NCI-H146 treated with DMSO at 0.1 percent for 48 hours (cell line): ENCODE measurements at regions not wholly inside any gene's neighbourhood (a gene's known extent, or its start where the extent isn't known, plus 50 kb on each side); places are given as distances from the start of the nearest gene placed in this dataset.

Experiments
- DNase-seq: peaks from one replicate; lab custom pipeline; 2025; ENCODE audit not compliant: unreplicated experiment; lab: John Stamatoyannopoulos, UW

DNA sequence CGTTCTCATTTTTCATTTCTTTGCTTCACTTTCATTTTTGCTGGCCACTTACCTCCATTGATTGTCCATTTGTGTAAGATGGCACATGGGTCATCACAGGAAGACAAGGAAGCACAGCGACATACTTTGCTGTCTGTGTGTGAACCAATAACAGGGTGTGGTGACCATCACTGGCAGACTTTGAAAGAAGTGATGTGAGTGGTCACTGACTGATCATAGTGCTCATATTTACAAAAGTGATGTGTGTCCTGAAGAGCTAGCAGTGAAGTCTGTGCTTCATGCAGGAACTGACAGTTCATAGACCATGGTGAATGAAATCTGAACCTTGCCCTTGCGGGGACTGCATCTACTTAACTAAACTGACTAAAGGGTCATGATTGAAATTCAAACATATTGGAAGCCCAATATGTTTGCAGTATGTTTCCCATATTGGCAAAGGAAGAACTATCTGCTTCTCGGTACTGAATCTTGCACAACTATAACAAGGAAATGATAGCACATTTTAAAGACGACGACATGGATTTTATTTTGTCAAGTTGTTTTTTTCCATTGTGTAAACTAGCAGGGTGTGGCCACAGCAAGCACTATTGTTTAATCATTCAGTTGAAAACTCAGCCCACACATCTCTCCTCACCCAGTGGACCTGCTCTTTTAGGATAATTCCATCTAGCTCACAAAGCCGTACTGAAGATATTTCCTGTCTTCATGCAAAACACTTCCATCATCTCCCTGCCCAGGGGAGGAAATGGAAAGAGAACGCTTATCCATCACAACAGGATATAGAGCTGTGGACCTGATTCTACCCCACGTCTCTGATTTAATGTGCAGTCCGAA lies 232.0 kb upstream of the ANKRD55 start:
- no peak for DNase-seq

- no peak for DNase-seq
These were observed 230.9 kb upstream of the ANKRD55 start for GRCh38 chr5:56463944-56464571.

GRCh38 chr5:56461584-56461983 lies 228.5 kb upstream of the ANKRD55 start:
- DNase-seq, result no peak

DNA sequence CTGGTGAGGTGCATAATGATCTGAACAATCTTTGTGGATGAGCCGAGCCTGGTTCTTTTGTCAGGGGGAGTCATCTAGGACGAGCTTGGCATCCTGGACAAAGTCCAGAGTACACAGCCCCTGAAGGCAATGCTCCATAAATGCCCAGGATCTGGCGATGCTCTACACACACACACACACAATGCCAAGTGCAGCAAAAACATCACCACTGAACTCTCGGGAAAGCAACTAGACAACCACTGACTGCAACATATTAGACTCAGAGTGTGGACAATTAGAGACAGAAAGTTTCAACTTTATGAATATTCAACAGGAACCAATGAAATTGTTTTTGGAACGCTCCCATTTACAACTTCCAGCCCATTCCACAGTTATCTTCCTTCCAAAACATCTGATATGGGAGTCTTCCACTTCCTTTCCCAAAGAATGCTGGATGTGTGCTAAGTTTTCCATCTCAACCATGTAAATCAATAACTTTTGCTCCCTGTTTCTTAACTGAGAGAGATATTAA lies 227.6 kb upstream of the ANKRD55 start:
- DNase-seq, result no peak

- no peak for DNase-seq
These were observed 227.0 kb upstream of the ANKRD55 start for GRCh38 chr5:56460195-56460546.

- no peak for DNase-seq
These were observed 226.5 kb upstream of the ANKRD55 start for GRCh38 chr5:56459394-56460194.

- no peak for DNase-seq
These were observed 225.0 kb upstream of the ANKRD55 start for GRCh38 chr5:56457887-56458812.

GRCh38 chr5:56456002-56456401 lies 222.9 kb upstream of the ANKRD55 start:
- no peak for DNase-seq

GRCh38 chr5:56455417-56455816 lies 222.3 kb upstream of the ANKRD55 start:
- no peak for DNase-seq

- no peak for DNase-seq
These were observed 221.2 kb upstream of the ANKRD55 start for GRCh38 chr5:56454219-56454862.

GRCh38 chr5:56451742-56452141 lies 218.6 kb upstream of the ANKRD55 start:
- no peak for DNase-seq

DNA sequence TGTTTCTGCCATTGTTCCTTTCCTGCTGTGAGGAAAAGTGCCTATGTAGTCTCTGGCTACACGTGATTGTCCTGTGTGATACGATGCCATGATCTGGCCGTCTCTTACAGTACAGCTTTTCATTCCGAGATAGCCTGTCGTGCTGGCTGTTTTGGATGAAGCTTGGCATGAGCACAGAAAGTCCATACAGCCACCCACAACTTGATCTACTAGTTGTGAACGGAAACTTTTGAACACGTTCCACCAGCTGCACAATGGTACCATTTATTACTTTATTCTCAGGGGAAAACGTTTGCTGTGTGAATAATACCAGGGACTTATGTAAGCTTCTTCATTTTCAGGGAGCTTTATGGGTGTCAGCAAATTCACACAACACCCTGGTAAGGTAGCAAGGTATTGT lies 217.6 kb upstream of the ANKRD55 start:
- no peak for DNase-seq

DNA sequence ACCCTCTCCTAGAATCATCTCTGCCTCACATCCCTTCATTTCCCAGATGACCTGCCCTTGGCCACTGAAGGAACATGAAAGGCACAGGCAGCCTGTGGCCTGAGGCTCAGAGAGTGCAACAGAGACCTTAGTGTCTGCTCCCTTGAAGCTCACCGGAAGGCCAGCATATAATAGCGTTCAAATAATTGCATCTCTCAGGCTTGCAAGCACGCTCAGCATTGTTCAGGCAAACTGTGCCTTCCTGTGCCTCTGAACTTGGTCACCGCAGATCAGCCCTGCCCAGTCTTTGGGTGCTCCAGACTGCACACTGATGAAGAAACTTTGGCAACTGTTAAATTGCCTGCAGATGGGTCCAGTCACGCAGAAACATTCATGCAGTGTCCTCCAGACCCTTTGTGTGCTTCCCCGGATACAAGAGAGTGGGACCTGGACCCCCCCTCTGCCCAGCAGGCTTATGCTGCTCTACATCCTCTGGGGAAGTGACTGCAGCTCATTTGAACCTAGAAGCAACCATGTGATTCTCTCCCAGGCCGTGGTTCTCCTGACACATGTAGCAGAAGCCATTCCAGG lies 216.0 kb upstream of the ANKRD55 start:
- no peak for DNase-seq

DNA sequence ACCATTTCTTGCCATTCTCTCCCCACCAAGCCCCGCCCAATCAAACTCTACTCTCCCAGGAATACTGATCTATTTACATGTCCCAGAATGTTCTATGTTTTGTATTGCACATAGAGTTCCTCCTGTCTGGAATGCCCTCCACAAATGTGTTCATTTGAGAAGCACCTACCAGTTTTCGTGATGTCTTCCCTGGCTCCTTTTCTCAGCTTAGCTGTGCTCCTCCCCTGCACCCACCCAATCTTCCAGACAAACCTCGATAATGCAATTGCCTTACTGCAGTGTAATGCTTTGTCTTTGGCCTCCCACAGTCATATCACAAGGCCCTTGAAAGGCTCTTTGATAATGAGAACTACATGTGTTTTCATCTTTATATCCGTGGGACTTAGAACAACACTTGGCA lies 214.5 kb upstream of the ANKRD55 start:
- DNase-seq, result no peak

- no peak for DNase-seq
These were observed 214.1 kb upstream of the ANKRD55 start for GRCh38 chr5:56447232-56447631.

DNA sequence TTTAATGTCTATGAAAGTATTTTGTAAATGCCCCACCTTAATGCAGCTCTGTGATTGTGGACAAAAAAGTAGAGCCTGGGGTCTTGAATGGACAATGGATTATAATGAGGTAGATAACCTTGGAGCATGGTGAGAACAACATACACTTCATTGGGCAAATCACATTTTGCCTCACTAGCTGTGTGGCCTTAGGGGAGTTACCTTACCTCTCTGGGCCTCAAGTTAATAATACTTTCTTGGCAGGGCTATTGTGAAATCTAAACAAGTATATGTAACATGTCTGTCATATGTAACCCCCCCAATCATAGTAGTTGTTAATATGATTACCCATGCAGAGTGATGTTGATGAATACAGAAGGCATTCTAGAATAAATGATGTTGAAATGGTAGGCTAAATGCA lies 213.6 kb upstream of the ANKRD55 start:
- no peak for DNase-seq

GRCh38 chr5:56443826-56444225 lies 210.7 kb upstream of the ANKRD55 start:
- DNase-seq, result no peak

GRCh38 chr5:56440871-56441740 lies 208.0 kb upstream of the ANKRD55 start:
- DNase-seq, result peak; percentile 33

DNA sequence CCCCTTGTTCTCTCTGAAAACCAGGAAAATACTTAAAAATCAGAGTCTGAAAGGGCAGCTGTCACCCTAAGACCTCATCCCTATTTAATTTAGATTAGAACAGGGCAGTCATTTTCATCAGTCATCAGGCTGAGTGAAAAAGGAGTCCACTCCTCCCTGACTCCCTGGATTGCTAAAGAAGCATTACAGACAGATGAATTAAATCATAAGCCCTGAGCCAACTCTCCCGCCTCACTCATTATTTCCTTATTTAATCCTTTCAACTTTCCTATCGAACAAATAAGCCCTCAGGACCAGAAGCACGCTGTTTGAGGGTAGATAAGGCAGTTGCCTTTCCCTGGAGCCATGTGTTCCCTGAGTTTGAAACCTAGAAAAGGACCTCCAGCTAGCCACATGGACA lies 201.9 kb upstream of the ANKRD55 start:
- no peak for DNase-seq
